ENCODE measurements at regions not wholly inside any gene's neighbourhood (a gene's known extent, or its start where the extent isn't known, plus 50 kb on each side); places are given as distances from the start of the nearest gene placed in this dataset.

DNA sequence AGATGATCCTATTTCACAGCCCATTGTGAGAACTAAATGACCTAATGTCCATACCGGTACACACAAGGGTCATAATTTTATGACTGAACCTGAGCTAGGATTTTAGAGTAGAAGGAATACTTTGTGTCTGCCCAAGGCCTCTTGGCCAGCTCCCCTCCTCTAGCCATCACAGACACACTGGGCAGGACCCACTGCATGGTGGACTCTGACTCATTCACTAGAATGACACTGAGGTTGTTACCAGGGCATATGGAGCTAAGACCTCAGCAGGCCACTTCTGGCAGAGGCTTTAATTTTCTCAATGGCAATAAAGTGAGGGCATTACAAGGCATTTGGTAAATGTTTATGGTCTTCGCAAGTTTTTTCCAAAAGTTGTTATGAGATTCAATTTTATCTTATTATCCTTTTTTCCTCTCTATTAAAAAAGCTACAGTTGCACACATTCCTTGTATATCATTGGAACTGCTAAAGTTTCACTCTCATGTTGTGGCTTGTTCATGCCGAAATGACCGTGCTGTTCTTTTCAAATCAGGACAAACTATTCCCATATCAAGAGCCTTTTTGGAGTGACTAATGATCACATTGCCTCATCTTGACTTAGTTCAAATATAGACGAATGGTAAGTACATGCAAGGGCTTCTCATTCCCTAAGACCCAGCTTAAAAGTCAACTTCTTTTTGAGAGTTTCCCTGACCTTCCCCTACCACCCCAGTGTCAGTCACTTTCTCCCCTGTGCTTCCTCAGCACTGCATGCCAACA lies 595.7 kb downstream of the ACTL7B start:
- Histone ChIP-seq H3K4me1 (ENCODE audit: control insufficient read depth, insufficient read depth, low read length) (no peaks in the 10 kb centered on the region; the same call in 1 of the 2 replicates), H3K9me1 (ENCODE audit: insufficient read depth, low read length) (no peaks in the 10 kb centered on the region), H2BK20ac (ENCODE audit: low read depth, low read length) (no peak overlapping the region), H3K14ac (replicated peaks; ENCODE audit: low read depth, low read length) (no peak overlapping the region), H3K9me3 (ENCODE audit: control insufficient read depth, insufficient read depth, low read length) (no peaks in the 10 kb centered on the region), H4K5ac (ENCODE audit: low read depth, low read length) (no peak overlapping the region), H2BK120ac (ENCODE audit: low read depth, low read length) (no peak overlapping the region), H2AK5ac (ENCODE audit: low read depth, low read length) (no peak overlapping the region), H3K36me3 (ENCODE audit: control insufficient read depth, insufficient read depth, low read length) (no peaks in the 10 kb centered on the region), H3K56ac (ENCODE audit: extremely low read depth, insufficient read depth, low read length) (no peak overlapping the region), H3K23ac (ENCODE audit: low read depth, low read length) (no peak overlapping the region), H3K4me2 (ENCODE audit: low read depth, low read length) (no peak overlapping the region), H4K91ac (ENCODE audit: insufficient read depth, low read depth, low read length) (no peak overlapping the region), H3K9ac (ENCODE audit: low read depth, low read length) (no peak overlapping the region), H3K27me3 (ENCODE audit: control insufficient read depth, insufficient read depth, low read length) (no peaks in the 10 kb centered on the region), H2BK15ac (ENCODE audit: low read depth, low read length) (no peak overlapping the region), H3K27ac (ENCODE audit: insufficient read depth, low read length) (no peak overlapping the region), H2AK9ac (replicated peaks; ENCODE audit: low read depth, low read length, poor library complexity) (no peak overlapping the region), H3K18ac (ENCODE audit: low read depth, low read length) (no peak overlapping the region; the same call in 1 of the 2 replicates), H3K4ac (ENCODE audit: low read depth, low read length) (no peak overlapping the region), H2AFZ (replicated peaks; ENCODE audit: low read length, poor library complexity) (no peak overlapping the region), H4K8ac (ENCODE audit: low read depth in 2 of 2, low read length in 2 of 2) (no peak overlapping the region), H4K20me1 (ENCODE audit: insufficient read depth, low read length) (no peaks in the 10 kb centered on the region), H2BK5ac (ENCODE audit: low read depth, low read length, poor library complexity, severe bottlenecking) (no peak overlapping the region), H3K4me3 (ENCODE audit: insufficient read depth, low read depth, low read length) (no peak overlapping the region), H3K79me1 (ENCODE audit: low read depth in 1 of 2, low read length in 2 of 2) (no peaks in the 10 kb centered on the region)
- dilution Hi-C loops (cut with HindIII; ENCODE audit: low sequenced_read_pairs, unreplicated experiment) (no loop called here), intact Hi-C loops (cut with micrococcal nuclease) (no loop called here), in situ Hi-C loops (cut with MboI; ENCODE audit: low sequenced_read_pairs) (no loop called here)
- no peak for TF ChIP-seq CHD1 (IDR thresholded peaks at IDR 0.05; ENCODE audit: low read depth, low read length)
- TF ChIP-seq, protein P1, sequence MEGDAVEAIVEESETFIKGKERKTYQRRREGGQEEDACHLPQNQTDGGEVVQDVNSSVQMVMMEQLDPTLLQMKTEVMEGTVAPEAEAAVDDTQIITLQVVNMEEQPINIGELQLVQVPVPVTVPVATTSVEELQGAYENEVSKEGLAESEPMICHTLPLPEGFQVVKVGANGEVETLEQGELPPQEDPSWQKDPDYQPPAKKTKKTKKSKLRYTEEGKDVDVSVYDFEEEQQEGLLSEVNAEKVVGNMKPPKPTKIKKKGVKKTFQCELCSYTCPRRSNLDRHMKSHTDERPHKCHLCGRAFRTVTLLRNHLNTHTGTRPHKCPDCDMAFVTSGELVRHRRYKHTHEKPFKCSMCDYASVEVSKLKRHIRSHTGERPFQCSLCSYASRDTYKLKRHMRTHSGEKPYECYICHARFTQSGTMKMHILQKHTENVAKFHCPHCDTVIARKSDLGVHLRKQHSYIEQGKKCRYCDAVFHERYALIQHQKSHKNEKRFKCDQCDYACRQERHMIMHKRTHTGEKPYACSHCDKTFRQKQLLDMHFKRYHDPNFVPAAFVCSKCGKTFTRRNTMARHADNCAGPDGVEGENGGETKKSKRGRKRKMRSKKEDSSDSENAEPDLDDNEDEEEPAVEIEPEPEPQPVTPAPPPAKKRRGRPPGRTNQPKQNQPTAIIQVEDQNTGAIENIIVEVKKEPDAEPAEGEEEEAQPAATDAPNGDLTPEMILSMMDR (conservative IDR thresholded peaks at IDR 0.05; ENCODE audit: low read depth, low read length) = no peak
- ATAC-seq (ENCODE audit: low read depth) (no peak), DNase-seq (no peak)
- CTCF ChIA-PET = interaction anchor here (0.6 to 1.3 kb wide), 2 partner anchors 10 to 12 kb away, joined by 3 to 4 read pairs; no protein-coding TSS in a partner anchor
- no TSS peak for BruUV-seq (replicated peaks)
- POLR2A ChIA-PET (ENCODE audit: unreplicated experiment) = no interaction called here
- WGBS, 2 experiments (ENCODE audit: extremely low coverage in 2 of 2, insufficient read length in 1 of 2) = 100% methylated on average over 1 of the region's 5 CpGs; no CpG with 5 or more reads in 1 of the 2 experiments
